GM23338 (cell line): ENCODE measurements at regions not wholly inside any gene's neighbourhood (a gene's known extent, or its start where the extent isn't known, plus 50 kb on each side); places are given as distances from the start of the nearest gene placed in this dataset.

Experiments used
- CREB1 ChIP-seq: fragments of 250-450 bp; sonication (Bioruptor Pico); IDR thresholded peaks from 2 replicates; pipeline ENCODE4 v1.5.0; 2020; ENCODE audit warnings: low read depth, mild to moderate bottlenecking, moderate library complexity
- POLR2AphosphoS5 ChIP-seq: IDR thresholded peaks from 2 replicates; pipeline ENCODE4 v1.6.1; 2016; ENCODE audit warnings: antibody characterized with exemption, low read depth
- ZNF114 ChIP-seq: fragments of 250-450 bp; sonication (Bioruptor Pico); IDR thresholded peaks from 2 replicates; pipeline ENCODE4 v1.5.0; 2020; ENCODE audit warnings: mild to moderate bottlenecking, moderate library complexity
- TF ChIP-seq, protein P1 (sequence below), 2 experiments: fragments of 200-600 bp in 1 of 2; sonication (generic) in 1 of 2; conservative IDR thresholded peaks; 2 replicates each; pipeline versions ENCODE4 v1.5.1 to v1.6.1; 2016 to 2017; ENCODE audit warnings: antibody characterized with exemption in 2 of 2, low read depth in 2 of 2, mild to moderate bottlenecking in 2 of 2, moderate library complexity in 1 of 2

DNA sequence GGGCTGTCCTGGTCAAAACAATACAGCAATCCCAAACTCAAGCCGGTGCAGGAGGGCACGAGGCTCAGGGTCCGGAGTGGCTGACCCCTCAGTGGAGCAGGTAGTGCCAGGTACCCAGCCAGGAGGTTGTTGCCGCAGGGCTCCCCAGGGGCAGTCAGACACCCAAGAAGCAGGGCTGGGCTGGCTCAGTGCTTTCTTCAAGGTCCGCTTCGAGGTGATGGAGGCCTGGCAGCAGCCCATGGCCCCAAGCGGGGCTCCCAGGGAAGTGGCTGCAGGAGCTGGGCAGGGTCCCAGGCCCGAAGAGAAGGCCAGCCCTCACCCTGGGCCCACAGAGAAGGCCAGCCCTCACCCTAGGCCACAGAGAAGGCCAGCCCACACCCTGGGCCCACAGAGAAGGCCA is 55.3 kb upstream of the COPS8 start:
- no peak for TF ChIP-seq POLR2AphosphoS5
- TF ChIP-seq, protein P1, sequence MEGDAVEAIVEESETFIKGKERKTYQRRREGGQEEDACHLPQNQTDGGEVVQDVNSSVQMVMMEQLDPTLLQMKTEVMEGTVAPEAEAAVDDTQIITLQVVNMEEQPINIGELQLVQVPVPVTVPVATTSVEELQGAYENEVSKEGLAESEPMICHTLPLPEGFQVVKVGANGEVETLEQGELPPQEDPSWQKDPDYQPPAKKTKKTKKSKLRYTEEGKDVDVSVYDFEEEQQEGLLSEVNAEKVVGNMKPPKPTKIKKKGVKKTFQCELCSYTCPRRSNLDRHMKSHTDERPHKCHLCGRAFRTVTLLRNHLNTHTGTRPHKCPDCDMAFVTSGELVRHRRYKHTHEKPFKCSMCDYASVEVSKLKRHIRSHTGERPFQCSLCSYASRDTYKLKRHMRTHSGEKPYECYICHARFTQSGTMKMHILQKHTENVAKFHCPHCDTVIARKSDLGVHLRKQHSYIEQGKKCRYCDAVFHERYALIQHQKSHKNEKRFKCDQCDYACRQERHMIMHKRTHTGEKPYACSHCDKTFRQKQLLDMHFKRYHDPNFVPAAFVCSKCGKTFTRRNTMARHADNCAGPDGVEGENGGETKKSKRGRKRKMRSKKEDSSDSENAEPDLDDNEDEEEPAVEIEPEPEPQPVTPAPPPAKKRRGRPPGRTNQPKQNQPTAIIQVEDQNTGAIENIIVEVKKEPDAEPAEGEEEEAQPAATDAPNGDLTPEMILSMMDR (conservative IDR thresholded peaks at IDR 0.05; ENCODE audit: low read depth in 2 of 2) = no peak
- no peak for TF ChIP-seq ZNF114 (CRISPR knock-in tag)
- TF ChIP-seq CREB1 (CRISPR knock-in tag) = no peak
